ENCODE measurements at regions not wholly inside any gene's neighbourhood (a gene's known extent, or its start where the extent isn't known, plus 50 kb on each side); places are given as distances from the start of the nearest gene placed in this dataset.

DNA sequence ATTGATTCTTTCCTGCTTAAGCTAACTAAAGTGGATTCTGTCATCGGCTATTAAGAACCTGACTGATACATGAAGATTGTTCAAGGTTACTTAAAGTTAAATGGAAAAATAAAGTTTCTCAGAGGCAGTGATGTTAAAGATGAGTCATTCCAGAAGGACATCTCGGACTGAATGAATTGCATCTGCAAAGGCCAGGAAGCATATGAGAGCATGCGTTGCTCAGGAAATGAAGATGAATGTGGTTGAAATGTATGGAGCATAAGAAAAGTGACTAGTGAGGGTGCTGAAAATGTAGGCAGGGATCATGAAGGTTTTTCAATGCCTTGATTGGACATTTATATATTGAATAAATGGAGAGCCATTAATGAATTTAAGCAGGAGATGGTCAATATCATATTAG lies 133.9 kb upstream of the GHITM start:
- intact Hi-C loops (cut with DNase I; ENCODE audit: low total_unique reads) = no loop called here
- no peak for TF ChIP-seq POLR2A (IDR thresholded peaks at IDR 0.05)
- TF ChIP-seq, protein P1, sequence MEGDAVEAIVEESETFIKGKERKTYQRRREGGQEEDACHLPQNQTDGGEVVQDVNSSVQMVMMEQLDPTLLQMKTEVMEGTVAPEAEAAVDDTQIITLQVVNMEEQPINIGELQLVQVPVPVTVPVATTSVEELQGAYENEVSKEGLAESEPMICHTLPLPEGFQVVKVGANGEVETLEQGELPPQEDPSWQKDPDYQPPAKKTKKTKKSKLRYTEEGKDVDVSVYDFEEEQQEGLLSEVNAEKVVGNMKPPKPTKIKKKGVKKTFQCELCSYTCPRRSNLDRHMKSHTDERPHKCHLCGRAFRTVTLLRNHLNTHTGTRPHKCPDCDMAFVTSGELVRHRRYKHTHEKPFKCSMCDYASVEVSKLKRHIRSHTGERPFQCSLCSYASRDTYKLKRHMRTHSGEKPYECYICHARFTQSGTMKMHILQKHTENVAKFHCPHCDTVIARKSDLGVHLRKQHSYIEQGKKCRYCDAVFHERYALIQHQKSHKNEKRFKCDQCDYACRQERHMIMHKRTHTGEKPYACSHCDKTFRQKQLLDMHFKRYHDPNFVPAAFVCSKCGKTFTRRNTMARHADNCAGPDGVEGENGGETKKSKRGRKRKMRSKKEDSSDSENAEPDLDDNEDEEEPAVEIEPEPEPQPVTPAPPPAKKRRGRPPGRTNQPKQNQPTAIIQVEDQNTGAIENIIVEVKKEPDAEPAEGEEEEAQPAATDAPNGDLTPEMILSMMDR (IDR thresholded peaks at IDR 0.05) = no peak
- H3K4me3 ChIP-seq (ENCODE audit: low read depth, poor library complexity, severe bottlenecking) = no peak overlapping the region
- WGBS, 2 donors = 56 to 73% methylated on average over 3 of the region's 3 CpGs
- no peak for DNase-seq (ENCODE audit: low spot score in 2 of 2)

DNA sequence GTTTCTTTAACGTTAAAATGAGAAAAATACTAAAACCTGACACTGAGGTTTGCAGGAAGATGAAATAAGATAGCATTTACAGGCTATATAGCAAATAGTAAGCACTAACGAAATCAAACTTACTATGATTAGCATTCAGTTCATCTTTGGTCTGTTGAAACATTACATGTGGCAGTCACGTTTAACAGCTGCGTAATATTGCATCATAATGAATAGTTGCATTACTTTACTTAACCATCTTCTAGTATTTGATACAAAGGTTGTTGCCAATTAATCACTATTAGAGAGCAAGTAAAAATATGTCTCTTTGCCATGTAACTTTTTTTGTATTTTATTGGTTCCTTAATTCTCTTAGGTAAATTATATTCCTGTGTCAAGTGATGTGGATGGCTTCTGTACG lies 131.8 kb upstream of the GHITM start:
- no peak for TF ChIP-seq POLR2A (IDR thresholded peaks at IDR 0.05)
- TF ChIP-seq, protein P1 (IDR thresholded peaks at IDR 0.05) = no peak
- H3K4me3 ChIP-seq (ENCODE audit: low read depth, poor library complexity, severe bottlenecking) = no peak overlapping the region
- intact Hi-C loops (cut with DNase I; ENCODE audit: low total_unique reads) = no loop called here
- no peak for DNase-seq (ENCODE audit: low spot score in 2 of 2)
- 66 to 77% methylated on average over 5 of the region's 5 CpGs for WGBS, 2 donors

DNA sequence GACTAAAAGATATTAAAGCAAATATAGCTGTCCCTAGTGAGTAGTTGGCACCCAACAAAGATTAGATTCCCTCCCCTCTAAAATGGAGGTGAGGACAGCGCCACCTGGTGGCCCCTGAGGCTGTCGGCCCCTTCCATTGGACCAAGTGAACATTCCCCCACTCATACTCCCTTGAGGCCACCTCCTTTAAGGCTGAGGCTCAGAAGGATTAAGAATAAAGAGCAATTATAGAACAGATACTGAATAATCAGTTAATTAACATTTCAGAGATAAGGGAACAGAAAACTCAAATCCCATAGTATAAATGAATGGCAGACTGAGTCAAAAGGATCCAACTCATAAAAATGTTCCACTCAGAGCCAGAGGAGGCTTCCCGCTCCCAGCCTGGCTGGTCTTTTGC lies 130.4 kb upstream of the GHITM start:
- H3K4me3 ChIP-seq (ENCODE audit: low read depth, poor library complexity, severe bottlenecking) = no peak overlapping the region
- TF ChIP-seq, protein P1 (IDR thresholded peaks at IDR 0.05) = no peak
- no peak for TF ChIP-seq POLR2A (IDR thresholded peaks at IDR 0.05)
- intact Hi-C loops (cut with DNase I; ENCODE audit: low total_unique reads) = no loop called here
- WGBS, 2 donors = 34 to 36% methylated on average over 3 of the region's 3 CpGs
- DNase-seq (ENCODE audit: low spot score in 2 of 2) = no peak

DNA sequence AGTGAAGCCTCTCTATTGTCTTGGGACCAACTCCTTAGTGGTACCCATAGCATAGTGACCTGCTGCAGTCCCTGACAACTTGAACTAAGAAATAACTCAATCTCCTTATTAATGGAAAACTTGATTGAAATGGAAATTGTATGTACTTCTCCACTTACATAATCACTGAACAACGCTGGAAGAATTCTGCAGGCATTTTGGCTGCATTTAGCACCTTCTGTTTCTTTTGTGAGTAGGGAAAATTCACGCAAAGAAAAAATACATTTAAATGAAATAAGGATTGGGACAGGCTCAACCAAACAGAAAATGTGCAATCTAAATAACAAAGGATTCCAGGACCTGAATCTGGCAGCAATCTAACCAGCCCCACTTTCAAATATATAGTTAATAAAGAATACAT lies 126.9 kb upstream of the GHITM start:
- H3K4me3 ChIP-seq (ENCODE audit: low read depth, poor library complexity, severe bottlenecking) = no peak overlapping the region
- DNase-seq (ENCODE audit: low spot score in 2 of 2) = no peak
- TF ChIP-seq POLR2A (IDR thresholded peaks at IDR 0.05) = no peak
- TF ChIP-seq, protein P1 (IDR thresholded peaks at IDR 0.05) = no peak
- intact Hi-C loops (cut with DNase I; ENCODE audit: low total_unique reads) = no loop called here
- WGBS, 2 donors = 41 to 53% methylated on average over 2 of the region's 2 CpGs

DNA sequence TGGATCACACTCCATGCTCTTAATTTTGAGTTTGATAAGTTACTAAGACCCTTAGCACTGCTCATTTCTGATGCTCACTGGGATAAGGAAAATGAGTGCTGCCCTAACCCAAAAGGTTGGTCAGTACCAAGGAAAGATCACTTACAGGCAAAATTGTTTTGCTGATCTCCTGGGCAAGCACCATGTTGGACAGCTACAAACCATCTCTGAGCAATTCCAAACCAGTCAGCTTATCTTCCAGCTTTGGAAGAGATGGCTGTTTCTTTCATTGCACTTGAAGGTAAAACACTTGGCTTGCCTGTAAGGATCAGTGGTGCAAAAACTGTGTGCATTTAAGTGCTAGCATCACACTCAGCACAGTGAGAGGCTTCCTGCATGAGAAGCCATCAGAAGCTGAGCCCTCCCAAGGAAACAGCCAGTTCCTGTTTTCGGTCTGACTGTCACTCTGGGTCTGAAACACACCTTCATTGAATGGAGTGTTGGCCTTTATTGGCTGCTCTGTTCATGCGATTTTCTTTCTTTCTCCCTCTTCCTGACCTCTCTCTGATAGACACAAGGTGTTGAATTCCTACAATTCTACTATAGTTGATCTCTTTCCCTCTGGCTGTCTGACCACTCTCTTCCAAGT lies 126.4 kb upstream of the GHITM start:
- no peak for TF ChIP-seq POLR2A (IDR thresholded peaks at IDR 0.05)
- TF ChIP-seq, protein P1 (IDR thresholded peaks at IDR 0.05) = no peak
- no peak overlapping the region for H3K4me3 ChIP-seq (ENCODE audit: low read depth, poor library complexity, severe bottlenecking)
- 72 to 80% methylated on average over 2 of the region's 2 CpGs for WGBS, 2 donors
- DNase-seq (ENCODE audit: low spot score in 2 of 2) = no peak
- intact Hi-C loops (cut with DNase I; ENCODE audit: low total_unique reads) = no loop called here
